Endodermal cell (in vitro differentiated cells): ENCODE measurements at regions not wholly inside any gene's neighbourhood (a gene's known extent, or its start where the extent isn't known, plus 50 kb on each side); places are given as distances from the start of the nearest gene placed in this dataset.

Experiments
- DNase-seq: peaks from one replicate; pipeline ENCODE4 v3.0.0-alpha.2; 2017
- H3K27ac ChIP-seq: 2 replicates; pipeline ENCODE4 v1.5.1; 2013; ENCODE audit warnings: mild to moderate bottlenecking, low read depth, low read length, moderate library complexity
- H3K27me3 ChIP-seq: 2 replicates; pipeline ENCODE4 v1.6.1; 2013; ENCODE audit warnings: mild to moderate bottlenecking, low read length, moderate library complexity; ENCODE audit not compliant: insufficient read depth, control insufficient read depth, poor library complexity, severe bottlenecking
- H3K36me3 ChIP-seq: 2 replicates; pipeline ENCODE4 v1.7.0; 2013; ENCODE audit warnings: mild to moderate bottlenecking, low read length, moderate library complexity; ENCODE audit not compliant: control insufficient read depth, insufficient read depth
- H3K4me1 ChIP-seq: one replicate; pipeline ENCODE4 v1.7.0; 2013; ENCODE audit warnings: low read length; ENCODE audit not compliant: control insufficient read depth, insufficient read depth
- H3K4me3 ChIP-seq: 2 replicates; pipeline ENCODE4 v1.5.1; 2013; ENCODE audit warnings: mild to moderate bottlenecking, low read length, moderate library complexity
- H3K9ac ChIP-seq: 2 replicates; pipeline ENCODE4 v1.6.1; 2013; ENCODE audit warnings: mild to moderate bottlenecking, low read length, moderate library complexity; ENCODE audit not compliant: poor library complexity, severe bottlenecking; ENCODE audit errors: extremely low read depth
- H3K9me3 ChIP-seq: 2 replicates; pipeline ENCODE4 v1.6.1; 2013; ENCODE audit warnings: mild to moderate bottlenecking, low read length, moderate library complexity; ENCODE audit not compliant: control insufficient read depth
- H3K27ac Mint-ChIP-seq: 2 replicates; pipeline ENCODE4 v1.8.0; 2020; ENCODE audit warnings: mixed read lengths
- H3K27me3 Mint-ChIP-seq: 2 replicates; pipeline ENCODE4 v1.8.0; 2021; ENCODE audit warnings: mild to moderate bottlenecking, mixed read lengths; ENCODE audit not compliant: insufficient read depth
- H3K36me3 Mint-ChIP-seq: 2 replicates; pipeline ENCODE4 v1.8.0; 2020; ENCODE audit warnings: low read depth, mixed read lengths
- H3K4me1 Mint-ChIP-seq: 2 replicates; pipeline ENCODE4 v1.8.0; 2020; ENCODE audit warnings: mixed read lengths
- H3K4me3 Mint-ChIP-seq: 2 replicates; pipeline ENCODE4 v1.8.0; 2020; ENCODE audit warnings: mild to moderate bottlenecking, moderate library complexity, mixed read lengths
- H3K9me3 Mint-ChIP-seq: 2 replicates; pipeline ENCODE4 v1.8.0; 2020; ENCODE audit warnings: mild to moderate bottlenecking, mixed read lengths
- WGBS, 2 experiments: methylation state at CpG; one replicate each; pipeline versions ENCODE4 v1.1.5 to v1.1.7; 2013; ENCODE audit warnings: missing lambda C conversion rate in 2 of 2, mixed read lengths in 1 of 2; ENCODE audit not compliant: insufficient coverage in 1 of 2, insufficient read length in 1 of 2; 5-methylcytosine and 5-hydroxymethylcytosine counted together
- TF ChIP-seq, protein P1 (sequence below): fragments of 200-600 bp; sonication (generic); conservative IDR thresholded peaks from 2 replicates; pipeline ENCODE4 v1.5.0; 2021; ENCODE audit warnings: antibody characterized with exemption, mild to moderate bottlenecking

- DNase-seq: no peak
- 84% methylated on average over 2 of the region's 2 CpGs; no CpG with 5 or more reads in 1 of the 2 experiments for WGBS, 2 experiments
- TF ChIP-seq, protein P1, sequence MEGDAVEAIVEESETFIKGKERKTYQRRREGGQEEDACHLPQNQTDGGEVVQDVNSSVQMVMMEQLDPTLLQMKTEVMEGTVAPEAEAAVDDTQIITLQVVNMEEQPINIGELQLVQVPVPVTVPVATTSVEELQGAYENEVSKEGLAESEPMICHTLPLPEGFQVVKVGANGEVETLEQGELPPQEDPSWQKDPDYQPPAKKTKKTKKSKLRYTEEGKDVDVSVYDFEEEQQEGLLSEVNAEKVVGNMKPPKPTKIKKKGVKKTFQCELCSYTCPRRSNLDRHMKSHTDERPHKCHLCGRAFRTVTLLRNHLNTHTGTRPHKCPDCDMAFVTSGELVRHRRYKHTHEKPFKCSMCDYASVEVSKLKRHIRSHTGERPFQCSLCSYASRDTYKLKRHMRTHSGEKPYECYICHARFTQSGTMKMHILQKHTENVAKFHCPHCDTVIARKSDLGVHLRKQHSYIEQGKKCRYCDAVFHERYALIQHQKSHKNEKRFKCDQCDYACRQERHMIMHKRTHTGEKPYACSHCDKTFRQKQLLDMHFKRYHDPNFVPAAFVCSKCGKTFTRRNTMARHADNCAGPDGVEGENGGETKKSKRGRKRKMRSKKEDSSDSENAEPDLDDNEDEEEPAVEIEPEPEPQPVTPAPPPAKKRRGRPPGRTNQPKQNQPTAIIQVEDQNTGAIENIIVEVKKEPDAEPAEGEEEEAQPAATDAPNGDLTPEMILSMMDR: no peak
Observed at GRCh38 chr5:129372025-129372424, 88.1 kb upstream of the ADAMTS19 start.

GRCh38 chr5:129377504-129377903, 82.6 kb upstream of the ADAMTS19 start:
- H3K36me3 ChIP-seq: no peaks in the 10 kb centered on the region
- H3K4me1 Mint-ChIP-seq: peaks cover 13% of the 10 kb centered on the region
- no peak overlapping the region for H3K27ac Mint-ChIP-seq
- no peak overlapping the region for H3K9ac ChIP-seq
- H3K36me3 Mint-ChIP-seq: no peaks in the 10 kb centered on the region
- WGBS, 2 experiments: 63 to 96% methylated on average over 3 of the region's 3 CpGs
- no peaks in the 10 kb centered on the region for H3K4me1 ChIP-seq
- DNase-seq: no peak
- H3K9me3 ChIP-seq: no peaks in the 10 kb centered on the region
- no peak overlapping the region for H3K4me3 ChIP-seq
- no peak overlapping the region for H3K4me3 Mint-ChIP-seq
- no peaks in the 10 kb centered on the region for H3K27me3 Mint-ChIP-seq
- no peak overlapping the region for H3K27ac ChIP-seq
- H3K9me3 Mint-ChIP-seq: no peaks in the 10 kb centered on the region
- no peaks in the 10 kb centered on the region for H3K27me3 ChIP-seq
- TF ChIP-seq, protein P1: no peak

More at GRCh38 chr5:129372025-129372424, 88.1 kb upstream of the ADAMTS19 start:
- H3K4me1 ChIP-seq: no peaks in the 10 kb centered on the region
- no peak overlapping the region for H3K9ac ChIP-seq
- no peaks in the 10 kb centered on the region for H3K27me3 ChIP-seq
- H3K27ac ChIP-seq: no peak overlapping the region
- H3K4me3 ChIP-seq: no peak overlapping the region
- Mint-ChIP-seq H3K27me3 (no peaks in the 10 kb centered on the region), H3K27ac (no peak overlapping the region), H3K4me1 (no peaks in the 10 kb centered on the region), H3K9me3 (no peaks in the 10 kb centered on the region), H3K36me3 (no peaks in the 10 kb centered on the region), H3K4me3 (no peak overlapping the region)
- no peaks in the 10 kb centered on the region for H3K9me3 ChIP-seq
- H3K36me3 ChIP-seq: no peaks in the 10 kb centered on the region

- 94% methylated on average over 2 of the region's 2 CpGs; no CpG with 5 or more reads in 1 of the 2 experiments for whole genome bisulfite sequencing, 2 experiments
- TF ChIP-seq, protein P1: no peak
- no peak for DNase-seq
- Mint-ChIP-seq H3K9me3 (no peaks in the 10 kb centered on the region), H3K4me1 (peaks cover 13% of the 10 kb centered on the region), H3K4me3 (no peak overlapping the region), H3K27ac (no peak overlapping the region), H3K27me3 (no peaks in the 10 kb centered on the region), H3K36me3 (no peaks in the 10 kb centered on the region)
- Histone ChIP-seq H3K4me1 (no peaks in the 10 kb centered on the region), H3K27me3 (no peaks in the 10 kb centered on the region), H3K27ac (no peak overlapping the region), H3K4me3 (no peak overlapping the region), H3K36me3 (no peaks in the 10 kb centered on the region), H3K9ac (no peak overlapping the region), H3K9me3 (no peaks in the 10 kb centered on the region)
Observed at GRCh38 chr5:129378961-129379360, 81.1 kb upstream of the ADAMTS19 start.
